Putamen (tissue), 1 donor: ENCODE measurements at regions not wholly inside any gene's neighbourhood (a gene's known extent, or its start where the extent isn't known, plus 50 kb on each side); places are given as distances from the start of the nearest gene placed in this dataset.
A peak's percentile ranks its signal among the peaks of the same experiment; 100 is the strongest.
"Not testable (repeated sequence)": the region's sequence is repeated elsewhere in the genome, so short reads cannot be mapped to it uniquely, and the experiment has no call there.

ENCODE experiments used
- DNase-seq: peaks from one replicate; pipeline ENCODE4 v3.0.0-alpha.2; 2016; ENCODE audit warnings: low spot score

- no peak for DNase-seq
These were observed 126.6 kb upstream of the IL12B start for GRCh38 chr5:159456722-159457465.

GRCh38 chr5:159458217-159458711 lies 128.0 kb upstream of the IL12B start:
- DNase-seq, result no peak

- no peak for DNase-seq
These were observed 128.9 kb upstream of the IL12B start for GRCh38 chr5:159459132-159459627.

- no peak for DNase-seq
These were observed 129.8 kb upstream of the IL12B start for GRCh38 chr5:159459951-159460538.

- no peak for DNase-seq
These were observed 133.5 kb upstream of the IL12B start for GRCh38 chr5:159463590-159464321.

GRCh38 chr5:159465604-159466003 lies 135.3 kb upstream of the IL12B start:
- DNase-seq, result no peak

GRCh38 chr5:159467666-159468065 lies 137.4 kb upstream of the IL12B start:
- no peak for DNase-seq

- no peak for DNase-seq
These were observed 139.4 kb upstream of the IL12B start for GRCh38 chr5:159469496-159470372.

- no peak for DNase-seq
These were observed 141.6 kb upstream of the IL12B start for GRCh38 chr5:159471904-159472303.

GRCh38 chr5:159475026-159475425 lies 144.7 kb upstream of the IL12B start:
- DNase-seq, result no peak

- no peak for DNase-seq
These were observed 148.7 kb upstream of the IL12B start for GRCh38 chr5:159478950-159479349.

- DNase-seq, result no peak
These were observed 150.6 kb upstream of the IL12B start for GRCh38 chr5:159480849-159481248.

- DNase-seq, result no peak
These were observed 151.5 kb upstream of the IL12B start for GRCh38 chr5:159481751-159482150.

GRCh38 chr5:159486836-159487235 lies 156.5 kb upstream of the IL12B start:
- peak; percentile 60 for DNase-seq

- no peak for DNase-seq
These were observed 158.2 kb upstream of the IL12B start for GRCh38 chr5:159488516-159488915.

- DNase-seq, result no peak
These were observed 159.5 kb upstream of the IL12B start for GRCh38 chr5:159489779-159490178.

- no peak for DNase-seq
These were observed 160.2 kb upstream of the IL12B start for GRCh38 chr5:159490507-159490906.

- DNase-seq, result no peak
These were observed 163.4 kb upstream of the IL12B start for GRCh38 chr5:159493696-159494095.

GRCh38 chr5:159496773-159497172 lies 166.5 kb upstream of the IL12B start:
- DNase-seq, result no peak

GRCh38 chr5:159497221-159497620 lies 166.9 kb upstream of the IL12B start:
- no peak for DNase-seq

- no peak for DNase-seq
These were observed 168.3 kb upstream of the IL12B start for GRCh38 chr5:159498630-159499029.

GRCh38 chr5:159502116-159502515 lies 171.8 kb upstream of the IL12B start:
- not testable (repeated sequence) for DNase-seq
